Caco-2 (cell line): ENCODE measurements at regions not wholly inside any gene's neighbourhood (a gene's known extent, or its start where the extent isn't known, plus 50 kb on each side); places are given as distances from the start of the nearest gene placed in this dataset.

Experiments
- BruUV-seq: library from RNA; stranded (reverse); fragments of 400-500 nt; replicated peaks from 2 replicates; lab custom pipeline; 2021; lab: Mats Ljungman, UMichigan
- CTCF ChIA-PET: fragments of 300-600 bp; sonication (Branson Sonifier 250); formaldehyde crosslinking; loops from one replicate; lab custom pipeline; 2022; ENCODE audit warnings: antibody characterized with exemption; lab: Charles Lee
- POLR2A ChIA-PET: fragments of 300-600 bp; sonication (Branson Sonifier 250); formaldehyde crosslinking; loops from one replicate; lab custom pipeline; 2022; ENCODE audit warnings: antibody characterized with exemption; lab: Charles Lee
- DNase-seq, 2 experiments: peaks; one replicate each; pipeline versions ENCODE4 v3.0.0 to v3.0.0-alpha.2; 2020 to 2022
- H3K27me3 ChIP-seq: replicated peaks from 2 replicates; pipeline ENCODE4 v1.6.0; 2011; ENCODE audit warnings: low read length; ENCODE audit not compliant: control insufficient read depth, insufficient read depth
- H3K36me3 ChIP-seq: 2 replicates; pipeline ENCODE4 v1.5.1; 2011; ENCODE audit warnings: low read length; ENCODE audit not compliant: control insufficient read depth, insufficient read depth
- H3K4me1 ChIP-seq: fragments of 250-450 bp; sonication (Bioruptor Pico); 2 replicates; pipeline ENCODE4 v1.5.1; 2020; ENCODE audit warnings: mild to moderate bottlenecking
- H3K4me3 ChIP-seq: 2 replicates; pipeline ENCODE4 v1.5.1; 2011; ENCODE audit warnings: low read depth, mild to moderate bottlenecking, control low read depth, low read length
- H3K9me3 ChIP-seq: fragments of 250-450 bp; sonication (Bioruptor Pico); 2 replicates; pipeline ENCODE4 v1.5.1; 2020; ENCODE audit warnings: mild to moderate bottlenecking, moderate library complexity
- H3K27ac Mint-ChIP-seq: one replicate; pipeline ENCODE4 v1.8.0; 2022; ENCODE audit warnings: mixed read lengths; ENCODE audit not compliant: unreplicated experiment
- H3K27me3 Mint-ChIP-seq: one replicate; pipeline ENCODE4 v1.8.0; 2022; ENCODE audit warnings: mixed read lengths; ENCODE audit not compliant: insufficient read depth, unreplicated experiment
- H3K36me3 Mint-ChIP-seq: one replicate; pipeline ENCODE4 v1.8.0; 2022; ENCODE audit warnings: mild to moderate bottlenecking, mixed read lengths; ENCODE audit not compliant: insufficient read depth, unreplicated experiment
- H3K4me1 Mint-ChIP-seq: one replicate; pipeline ENCODE4 v1.8.0; 2022; ENCODE audit warnings: low read depth, mixed read lengths; ENCODE audit not compliant: unreplicated experiment
- H3K4me3 Mint-ChIP-seq: one replicate; pipeline ENCODE4 v1.8.0; 2022; ENCODE audit warnings: mild to moderate bottlenecking, moderate library complexity, mixed read lengths; ENCODE audit not compliant: unreplicated experiment
- H3K9me3 Mint-ChIP-seq: one replicate; pipeline ENCODE4 v1.8.0; 2022; ENCODE audit warnings: mixed read lengths; ENCODE audit not compliant: unreplicated experiment
- intact Hi-C: fragments of 100-400 bp; cut with micrococcal nuclease; formaldehyde crosslinking; loops from one replicate; pipeline ENCODE4 v1.10.0; 2022; ENCODE audit not compliant: unreplicated experiment
- TF ChIP-seq, protein P1 (sequence below), 2 experiments: fragments of 200-600 bp in 1 of 2; IDR thresholded peaks; 1 replicate in 1 of 2; 2 replicates in 1 of 2; pipeline versions ENCODE4 v1.5.1 to v1.8.0; 2011 to 2022; ENCODE audit warnings: antibody characterized with exemption in 1 of 2, control low read depth in 1 of 2, inconsistent platforms in 1 of 2, low read depth in 1 of 2, low read length in 1 of 2, mild to moderate bottlenecking in 1 of 2, moderate library complexity in 1 of 2; ENCODE audit not compliant: insufficient read depth in 1 of 2, severe bottlenecking in 1 of 2, unreplicated experiment in 1 of 2

DNA sequence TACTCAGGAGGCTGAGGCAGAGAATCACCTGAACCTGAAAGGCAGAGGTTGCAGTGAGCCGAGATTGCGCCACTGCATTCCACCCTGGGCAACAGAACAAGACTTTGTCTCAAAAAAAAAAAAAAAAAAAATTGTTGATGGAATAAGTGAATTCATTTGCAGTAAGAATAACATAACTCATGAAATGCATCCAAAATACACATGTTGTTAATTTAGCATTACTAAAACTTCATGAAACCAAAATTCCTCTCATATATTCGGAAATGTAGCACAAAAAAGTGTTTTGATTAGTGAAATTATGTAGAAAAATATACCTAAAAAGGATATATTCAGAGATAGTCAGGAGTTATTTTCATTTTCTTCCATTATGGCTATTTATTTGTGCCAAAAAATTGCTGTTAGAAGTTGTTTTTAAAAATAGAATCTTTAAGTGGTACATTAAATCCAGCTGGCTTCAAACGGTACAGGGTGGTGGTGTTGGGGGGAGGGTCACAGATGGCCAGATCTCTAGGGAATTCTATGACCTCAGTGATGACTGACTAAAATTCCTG, 78.2 kb upstream of the UGP2 start:
- TF ChIP-seq, protein P1, sequence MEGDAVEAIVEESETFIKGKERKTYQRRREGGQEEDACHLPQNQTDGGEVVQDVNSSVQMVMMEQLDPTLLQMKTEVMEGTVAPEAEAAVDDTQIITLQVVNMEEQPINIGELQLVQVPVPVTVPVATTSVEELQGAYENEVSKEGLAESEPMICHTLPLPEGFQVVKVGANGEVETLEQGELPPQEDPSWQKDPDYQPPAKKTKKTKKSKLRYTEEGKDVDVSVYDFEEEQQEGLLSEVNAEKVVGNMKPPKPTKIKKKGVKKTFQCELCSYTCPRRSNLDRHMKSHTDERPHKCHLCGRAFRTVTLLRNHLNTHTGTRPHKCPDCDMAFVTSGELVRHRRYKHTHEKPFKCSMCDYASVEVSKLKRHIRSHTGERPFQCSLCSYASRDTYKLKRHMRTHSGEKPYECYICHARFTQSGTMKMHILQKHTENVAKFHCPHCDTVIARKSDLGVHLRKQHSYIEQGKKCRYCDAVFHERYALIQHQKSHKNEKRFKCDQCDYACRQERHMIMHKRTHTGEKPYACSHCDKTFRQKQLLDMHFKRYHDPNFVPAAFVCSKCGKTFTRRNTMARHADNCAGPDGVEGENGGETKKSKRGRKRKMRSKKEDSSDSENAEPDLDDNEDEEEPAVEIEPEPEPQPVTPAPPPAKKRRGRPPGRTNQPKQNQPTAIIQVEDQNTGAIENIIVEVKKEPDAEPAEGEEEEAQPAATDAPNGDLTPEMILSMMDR (IDR thresholded peaks at IDR 0.05; ENCODE audit: insufficient read depth in 1 of 2, low read depth in 1 of 2, low read length in 1 of 2, severe bottlenecking in 1 of 2, unreplicated experiment in 1 of 2) = no peak
- H3K27ac Mint-ChIP-seq = no peak overlapping the region
- BruUV-seq = no TSS peak

DNA sequence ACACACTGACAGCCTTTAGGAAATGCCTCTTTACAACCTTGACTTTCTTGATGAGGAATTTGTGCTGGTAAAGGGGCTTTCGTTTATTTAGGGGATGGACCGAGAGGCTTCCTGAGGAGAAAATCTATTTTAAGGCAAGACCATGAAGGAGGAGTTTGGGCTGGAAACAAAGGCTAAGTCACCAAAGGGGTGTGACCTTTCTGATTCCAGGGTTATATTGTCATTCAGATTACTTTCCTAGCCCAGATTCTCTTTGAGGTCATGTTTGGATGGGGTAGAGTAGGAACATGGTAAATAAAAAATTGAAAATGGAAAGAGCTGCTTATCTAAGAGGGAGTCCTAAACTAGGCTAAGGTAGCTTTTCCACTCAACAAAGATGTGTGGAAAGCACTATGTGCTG, 77.1 kb upstream of the UGP2 start:
- Histone ChIP-seq H3K4me1 (peaks cover 6% of the 10 kb centered on the region; the same call in 1 of the 2 replicates), H3K36me3 (no peaks in the 10 kb centered on the region), H3K4me3 (no peak overlapping the region), H3K9me3 (no peaks in the 10 kb centered on the region), H3K27me3 (no peaks in the 10 kb centered on the region)
- POLR2A ChIA-PET = no interaction called here
- Mint-ChIP-seq H3K36me3 (no peaks in the 10 kb centered on the region), H3K4me1 (peaks cover 13% of the 10 kb centered on the region), H3K27ac (no peak overlapping the region), H3K27me3 (no peaks in the 10 kb centered on the region), H3K4me3 (no peak overlapping the region), H3K9me3 (no peaks in the 10 kb centered on the region)
- CTCF ChIA-PET = no interaction called here
- no TSS peak for BruUV-seq
- intact Hi-C loops = no loop called here
- TF ChIP-seq, protein P1 (IDR thresholded peaks at IDR 0.05; ENCODE audit: insufficient read depth in 1 of 2, low read depth in 1 of 2, low read length in 1 of 2, severe bottlenecking in 1 of 2, unreplicated experiment in 1 of 2) = no peak
- no peak for DNase-seq

More for the DNA sequence above, 78.2 kb upstream of the UGP2 start:
- Mint-ChIP-seq H3K9me3 (no peaks in the 10 kb centered on the region), H3K27me3 (no peaks in the 10 kb centered on the region), H3K36me3 (no peaks in the 10 kb centered on the region), H3K4me3 (no peak overlapping the region), H3K4me1 (peaks cover 13% of the 10 kb centered on the region)
- Histone ChIP-seq H3K4me3 (no peak overlapping the region), H3K9me3 (no peaks in the 10 kb centered on the region), H3K36me3 (no peaks in the 10 kb centered on the region), H3K27me3 (no peaks in the 10 kb centered on the region), H3K4me1 (peaks cover 6% of the 10 kb centered on the region; the same call in 1 of the 2 replicates)
- CTCF ChIA-PET = no interaction called here
- peak; percentile 34 to 39 for DNase-seq
- intact Hi-C loops = no loop called here
- POLR2A ChIA-PET = no interaction called here

DNA sequence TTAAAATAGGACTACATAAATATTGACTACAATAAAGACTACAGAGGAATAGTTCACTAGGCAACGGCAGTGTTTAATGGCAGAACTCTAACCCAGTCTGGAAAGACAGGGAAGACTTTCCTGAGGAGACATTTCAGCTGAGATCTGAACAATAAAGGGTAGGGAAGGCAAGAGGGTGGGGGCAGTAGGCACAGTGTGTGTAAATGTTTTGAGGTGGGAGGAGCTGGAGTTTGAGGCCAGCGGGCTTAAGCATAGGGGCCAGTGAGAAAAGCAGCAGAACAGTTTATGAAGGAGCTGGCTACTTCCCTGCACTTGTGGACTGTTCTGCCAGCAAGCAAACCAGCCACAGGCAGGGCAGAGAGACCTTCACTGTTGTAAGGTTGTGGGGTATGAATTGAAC, 76.6 kb upstream of the UGP2 start:
- CTCF ChIA-PET = no interaction called here
- POLR2A ChIA-PET = no interaction called here
- H3K4me1 ChIP-seq = peaks cover 6% of the 10 kb centered on the region; the same call in 1 of the 2 replicates
- Mint-ChIP-seq H3K27me3 (no peaks in the 10 kb centered on the region), H3K4me1 (peaks cover 13% of the 10 kb centered on the region), H3K4me3 (no peak overlapping the region), H3K9me3 (no peaks in the 10 kb centered on the region), H3K36me3 (no peaks in the 10 kb centered on the region), H3K27ac (no peak overlapping the region)
- TF ChIP-seq, protein P1 (IDR thresholded peaks at IDR 0.05; ENCODE audit: insufficient read depth in 1 of 2, low read depth in 1 of 2, low read length in 1 of 2, severe bottlenecking in 1 of 2, unreplicated experiment in 1 of 2) = no peak
- intact Hi-C loops = no loop called here
- no TSS peak for BruUV-seq
- no peaks in the 10 kb centered on the region for H3K9me3 ChIP-seq
- H3K27me3 ChIP-seq = no peaks in the 10 kb centered on the region
- DNase-seq = no peak
- H3K4me3 ChIP-seq = no peak overlapping the region
- H3K36me3 ChIP-seq = no peaks in the 10 kb centered on the region
